GM12875 (cell line): ENCODE measurements at regions not wholly inside any gene's neighbourhood (a gene's known extent, or its start where the extent isn't known, plus 50 kb on each side); places are given as distances from the start of the nearest gene placed in this dataset.

Experiments used
- H3K4me3 ChIP-seq: one replicate; pipeline ENCODE4 v1.5.1; 2011; ENCODE audit warnings: low read depth, low read length, control low read depth
- TF ChIP-seq, protein P1 (sequence below): IDR thresholded peaks from 2 replicates; pipeline ENCODE4 v1.5.1; 2011; ENCODE audit warnings: low read depth, mild to moderate bottlenecking, control low read depth, inconsistent platforms, low read length, moderate library complexity, borderline replicate concordance; ENCODE audit not compliant: insufficient read depth

DNA sequence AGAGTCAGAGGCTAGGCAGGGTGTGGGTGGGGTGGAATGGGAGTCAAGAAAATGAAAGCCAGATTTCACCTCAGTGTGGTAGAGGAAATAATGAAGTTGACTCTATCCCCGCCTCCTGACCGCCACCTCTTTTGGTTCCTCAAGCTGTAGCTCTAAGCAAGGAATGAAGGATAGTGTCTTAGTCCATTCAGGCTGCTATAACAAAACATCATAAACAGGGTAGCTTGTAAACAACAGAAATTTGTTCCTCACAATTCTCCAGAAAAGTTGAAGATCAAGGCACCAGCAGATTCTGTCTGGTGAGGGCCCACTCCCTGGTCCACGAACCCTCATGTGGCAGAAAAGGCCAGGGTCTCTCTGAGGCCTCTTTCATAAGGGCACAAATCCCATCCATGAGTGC, 109.1 kb upstream of the AMN1 start:
- TF ChIP-seq, protein P1, sequence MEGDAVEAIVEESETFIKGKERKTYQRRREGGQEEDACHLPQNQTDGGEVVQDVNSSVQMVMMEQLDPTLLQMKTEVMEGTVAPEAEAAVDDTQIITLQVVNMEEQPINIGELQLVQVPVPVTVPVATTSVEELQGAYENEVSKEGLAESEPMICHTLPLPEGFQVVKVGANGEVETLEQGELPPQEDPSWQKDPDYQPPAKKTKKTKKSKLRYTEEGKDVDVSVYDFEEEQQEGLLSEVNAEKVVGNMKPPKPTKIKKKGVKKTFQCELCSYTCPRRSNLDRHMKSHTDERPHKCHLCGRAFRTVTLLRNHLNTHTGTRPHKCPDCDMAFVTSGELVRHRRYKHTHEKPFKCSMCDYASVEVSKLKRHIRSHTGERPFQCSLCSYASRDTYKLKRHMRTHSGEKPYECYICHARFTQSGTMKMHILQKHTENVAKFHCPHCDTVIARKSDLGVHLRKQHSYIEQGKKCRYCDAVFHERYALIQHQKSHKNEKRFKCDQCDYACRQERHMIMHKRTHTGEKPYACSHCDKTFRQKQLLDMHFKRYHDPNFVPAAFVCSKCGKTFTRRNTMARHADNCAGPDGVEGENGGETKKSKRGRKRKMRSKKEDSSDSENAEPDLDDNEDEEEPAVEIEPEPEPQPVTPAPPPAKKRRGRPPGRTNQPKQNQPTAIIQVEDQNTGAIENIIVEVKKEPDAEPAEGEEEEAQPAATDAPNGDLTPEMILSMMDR, result no peak
- no peak overlapping the region for H3K4me3 ChIP-seq

DNA sequence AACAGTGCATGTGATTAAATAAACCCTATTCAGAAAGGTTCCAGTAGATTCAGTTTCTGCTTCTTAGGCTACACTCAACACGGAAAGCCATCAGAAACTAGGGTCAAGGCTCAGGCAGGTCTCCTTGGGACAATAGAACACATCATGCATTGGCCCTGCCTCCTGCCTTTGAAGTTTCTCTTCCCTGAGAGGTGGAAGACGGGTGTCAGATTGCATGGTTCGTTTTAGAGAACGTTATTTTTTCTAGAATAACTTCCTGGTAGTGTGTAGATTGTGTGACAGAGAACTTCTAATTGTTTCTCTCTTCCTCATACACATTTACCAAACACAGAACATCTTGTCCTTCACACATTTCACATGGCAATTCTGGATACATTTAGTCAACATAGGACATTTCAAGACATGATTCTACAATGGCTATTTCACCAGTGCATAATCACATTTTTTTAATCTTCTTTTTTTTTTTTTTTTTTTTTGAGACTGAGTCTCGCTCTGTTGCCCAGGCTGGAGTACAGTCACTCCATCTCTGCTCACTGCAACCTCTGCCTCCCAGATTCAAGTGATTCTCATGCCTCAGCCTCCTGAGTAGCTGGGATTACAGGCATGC, 106.6 kb upstream of the AMN1 start:
- H3K4me3 ChIP-seq, result no peak overlapping the region
- TF ChIP-seq, protein P1, result no peak

DNA sequence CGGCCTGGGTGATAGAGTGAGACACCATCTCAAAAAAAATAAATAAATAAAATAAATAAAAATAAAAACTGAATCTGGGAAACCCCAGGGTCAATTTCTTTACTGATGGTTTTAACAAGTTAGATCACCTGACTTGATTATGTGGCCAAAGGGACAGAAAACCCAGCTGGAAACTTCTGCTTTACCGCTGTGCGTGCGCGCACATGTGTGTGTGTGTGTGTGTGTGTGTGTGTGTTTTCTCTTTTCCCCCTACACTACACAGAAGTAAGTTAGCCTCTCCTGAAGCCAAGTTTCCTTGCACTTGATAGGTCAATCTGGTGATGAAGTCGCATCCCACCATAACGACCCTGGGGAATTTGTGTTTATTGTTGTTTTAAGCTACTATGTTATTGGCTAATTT, 105.3 kb upstream of the AMN1 start:
- H3K4me3 ChIP-seq, result no peak overlapping the region
- TF ChIP-seq, protein P1, result no peak

DNA sequence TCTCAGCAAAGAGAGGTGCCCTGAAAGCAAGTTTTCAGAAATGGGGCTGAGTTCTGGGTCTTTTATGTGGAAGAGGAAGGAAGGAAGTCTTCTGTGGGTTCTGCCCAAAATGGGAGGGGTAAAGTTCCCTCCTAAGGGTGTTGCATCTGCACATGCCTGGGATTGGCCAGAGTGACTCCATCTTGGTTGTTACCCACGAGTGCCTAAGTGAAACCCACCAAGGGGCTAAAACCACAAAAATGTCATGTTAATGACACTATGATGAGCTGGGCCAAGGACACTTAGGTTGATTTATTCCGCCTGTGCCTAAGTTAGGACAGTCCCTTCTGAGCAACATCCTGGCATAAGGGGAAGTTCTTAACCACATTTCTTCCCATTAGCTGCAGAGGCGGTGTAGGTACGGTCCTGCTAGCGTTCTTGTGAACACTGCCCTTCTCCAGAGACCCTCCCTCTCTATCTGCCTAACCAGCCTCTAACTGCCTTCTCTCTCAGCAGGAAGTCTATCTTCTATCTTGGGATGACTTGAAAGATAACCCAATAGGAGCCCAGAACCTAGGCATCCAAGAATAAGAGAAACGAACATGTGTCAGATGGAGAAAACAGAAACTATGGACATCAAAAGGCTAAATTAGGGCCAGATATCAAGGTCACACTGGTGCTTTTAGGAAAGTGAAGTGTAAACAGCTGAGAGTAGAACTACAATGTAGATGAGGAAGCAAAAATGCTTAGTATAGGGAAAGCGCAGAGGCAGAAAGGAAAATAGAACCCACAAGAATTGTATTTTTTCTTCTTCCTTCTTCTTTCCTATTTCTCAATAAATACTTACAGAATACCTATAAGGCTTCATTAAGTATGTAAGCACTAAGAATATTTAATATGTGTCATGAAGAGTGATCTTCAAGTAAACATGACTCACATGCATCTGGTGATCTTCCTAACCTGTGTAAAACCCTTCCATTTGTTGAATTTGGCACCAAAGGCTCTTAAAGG, 104.2 kb upstream of the AMN1 start:
- H3K4me3 ChIP-seq, result no peak overlapping the region
- TF ChIP-seq, protein P1, result no peak

DNA sequence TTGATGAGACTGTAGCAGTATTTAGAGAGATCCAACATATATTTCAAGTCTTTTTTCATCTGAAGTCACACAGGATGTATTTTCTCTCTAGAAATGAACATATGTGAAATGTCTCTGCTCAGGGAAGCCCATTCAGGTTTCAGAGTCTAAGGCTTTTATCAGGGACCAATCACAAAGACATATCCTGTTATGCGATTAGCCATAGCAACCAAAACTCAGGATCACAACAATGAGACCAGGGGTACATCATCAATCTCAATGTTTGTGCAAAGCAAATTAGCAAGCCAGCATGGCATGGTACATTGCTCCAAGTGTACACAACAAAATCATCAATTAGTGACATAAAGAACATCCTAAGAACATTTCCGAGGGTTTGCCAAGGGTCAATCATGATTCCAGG, 99.2 kb upstream of the AMN1 start:
- H3K4me3 ChIP-seq, result no peak overlapping the region
- TF ChIP-seq, protein P1, result no peak

DNA sequence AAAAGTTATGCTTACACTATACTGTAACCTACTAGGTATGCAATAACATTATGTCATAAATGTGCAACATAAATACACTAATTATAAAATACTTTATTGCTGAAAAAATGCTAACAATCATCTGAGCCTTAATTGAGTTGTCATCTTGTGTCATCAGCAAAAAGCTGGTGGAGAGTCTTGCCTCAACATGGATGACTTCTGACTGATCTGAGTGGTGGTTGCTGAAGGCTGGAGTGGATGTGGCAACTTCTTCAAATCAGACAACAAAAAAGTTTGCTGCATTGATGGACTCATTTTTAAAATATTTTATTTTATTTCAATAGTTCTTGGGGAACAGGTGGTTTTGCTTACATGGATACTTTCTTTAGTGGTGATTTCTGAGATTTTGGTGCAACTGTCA, 93.9 kb upstream of the AMN1 start:
- no peak overlapping the region for H3K4me3 ChIP-seq

More for the DNA sequence above, 93.9 kb upstream of the AMN1 start:
- TF ChIP-seq, protein P1, result no peak
